ENCODE measurements at regions not wholly inside any gene's neighbourhood (a gene's known extent, or its start where the extent isn't known, plus 50 kb on each side); places are given as distances from the start of the nearest gene placed in this dataset.
"Not testable (repeated sequence)": the region's sequence is repeated elsewhere in the genome, so short reads cannot be mapped to it uniquely, and the experiment has no call there.

GRCh38 chr13:60214213-60215055 lies 50.7 kb upstream of the DIAPH3 start:
- no peak for DNase-seq

- DNase-seq: no peak
These were observed 56.3 kb upstream of the DIAPH3 start for GRCh38 chr13:60220072-60220471.

GRCh38 chr13:60221581-60221980 lies 57.9 kb upstream of the DIAPH3 start:
- DNase-seq: no peak

- no peak for DNase-seq
These were observed 62.8 kb upstream of the DIAPH3 start for GRCh38 chr13:60226507-60226906.

GRCh38 chr13:60227158-60227557 lies 63.4 kb upstream of the DIAPH3 start:
- DNase-seq: no peak

GRCh38 chr13:60229708-60230272 lies 66.1 kb upstream of the DIAPH3 start:
- no peak for DNase-seq

- no peak for DNase-seq
These were observed 66.9 kb upstream of the DIAPH3 start for GRCh38 chr13:60230593-60230992.

- DNase-seq: no peak
These were observed 78.4 kb upstream of the DIAPH3 start for GRCh38 chr13:60242043-60242595.

GRCh38 chr13:60244381-60244780 lies 80.7 kb upstream of the DIAPH3 start:
- DNase-seq: no peak

GRCh38 chr13:60251419-60251818 lies 87.7 kb upstream of the DIAPH3 start:
- DNase-seq: not testable (repeated sequence)

GRCh38 chr13:60258349-60258748 lies 94.6 kb upstream of the DIAPH3 start:
- no peak for DNase-seq

GRCh38 chr13:60260440-60260839 lies 96.7 kb upstream of the DIAPH3 start:
- DNase-seq: no peak

GRCh38 chr13:60261432-60262351 lies 98.0 kb upstream of the DIAPH3 start:
- DNase-seq: peak; percentile 91

GRCh38 chr13:60265566-60265965 lies 101.8 kb upstream of the DIAPH3 start:
- DNase-seq: no peak

GRCh38 chr13:60267498-60268202 lies 103.9 kb upstream of the DIAPH3 start:
- DNase-seq: no peak

GRCh38 chr13:60268203-60268555 lies 104.5 kb upstream of the DIAPH3 start:
- DNase-seq: no peak

GRCh38 chr13:60273971-60274527 lies 110.3 kb upstream of the DIAPH3 start:
- no peak for DNase-seq

- DNase-seq: no peak
These were observed 110.9 kb upstream of the DIAPH3 start for GRCh38 chr13:60274655-60275054.

GRCh38 chr13:60275208-60275607 lies 111.5 kb upstream of the DIAPH3 start:
- DNase-seq: no peak

- not testable (repeated sequence) for DNase-seq
These were observed 116.5 kb upstream of the TDRD3 start for GRCh38 chr13:60280524-60280923.

- peak; percentile 36 for DNase-seq
These were observed 114.8 kb upstream of the TDRD3 start for GRCh38 chr13:60282186-60282585.

GRCh38 chr13:60282708-60283107 lies 114.3 kb upstream of the TDRD3 start:
- DNase-seq: no peak
